NCI-H1417 (cell line): ENCODE measurements at regions not wholly inside any gene's neighbourhood (a gene's known extent, or its start where the extent isn't known, plus 50 kb on each side); places are given as distances from the start of the nearest gene placed in this dataset.

Experiments
- DNase-seq, 3 experiments: peaks; one replicate each; lab custom pipeline; 2025; lab: John Stamatoyannopoulos, UW

DNA sequence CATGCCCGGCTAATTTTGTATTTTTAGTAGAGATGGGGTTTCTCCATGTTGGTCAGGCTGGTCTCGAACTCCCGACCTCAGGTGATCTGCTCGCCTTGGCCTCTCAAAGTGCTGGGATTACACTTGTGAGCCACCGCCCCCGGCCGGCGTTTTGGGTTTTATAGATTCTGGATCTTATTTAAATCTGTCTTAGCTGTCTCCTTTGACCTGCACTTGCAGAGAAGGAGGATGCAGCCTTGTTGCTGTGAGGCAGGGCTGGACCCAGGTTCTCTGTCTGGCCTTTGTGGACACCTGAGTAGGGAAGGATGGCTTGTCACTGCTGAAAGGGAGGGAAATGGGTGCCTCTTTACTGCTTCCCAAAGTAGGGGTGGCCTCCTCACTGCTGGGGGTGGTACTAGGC, 83.0 kb upstream of the HS6ST1 start:
- DNase-seq, result no peak

DNA sequence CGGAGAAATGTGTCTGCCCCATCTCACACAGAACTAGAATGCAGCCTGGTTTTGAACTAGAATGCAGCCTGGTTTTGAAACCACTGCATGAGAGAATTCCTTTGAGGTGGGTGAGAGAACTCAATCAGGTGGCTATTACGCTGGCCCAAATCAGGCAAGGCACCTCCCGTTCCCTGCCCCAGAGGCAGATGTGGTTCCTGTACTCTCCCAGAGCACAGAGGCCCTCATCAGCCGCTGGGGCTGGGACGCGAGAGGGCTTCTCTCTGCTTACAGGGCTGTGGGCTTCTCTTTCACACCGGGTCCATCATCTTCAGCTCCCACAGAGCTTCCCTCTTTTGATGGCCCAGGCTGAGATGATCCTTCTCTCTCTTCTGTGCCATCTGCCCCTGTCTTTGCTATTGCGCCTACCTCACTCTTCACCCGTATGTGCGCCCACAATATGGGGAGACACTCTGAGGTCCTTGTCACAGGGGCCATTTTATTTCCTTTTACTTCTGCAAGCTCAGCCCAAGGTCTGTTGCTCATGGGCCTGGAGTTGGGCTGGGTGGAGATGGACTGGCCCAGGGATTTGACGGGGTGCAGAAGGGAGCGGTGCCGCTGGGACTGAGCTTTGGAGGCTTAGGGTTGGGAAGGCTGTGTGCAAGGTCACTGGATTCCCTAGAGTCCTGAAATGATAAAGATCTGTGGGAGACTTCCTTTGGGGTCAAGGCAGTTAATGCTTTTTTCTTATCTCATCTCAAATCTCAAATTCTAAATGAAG, 84.4 kb upstream of the HS6ST1 start:
- no peak for DNase-seq

DNA sequence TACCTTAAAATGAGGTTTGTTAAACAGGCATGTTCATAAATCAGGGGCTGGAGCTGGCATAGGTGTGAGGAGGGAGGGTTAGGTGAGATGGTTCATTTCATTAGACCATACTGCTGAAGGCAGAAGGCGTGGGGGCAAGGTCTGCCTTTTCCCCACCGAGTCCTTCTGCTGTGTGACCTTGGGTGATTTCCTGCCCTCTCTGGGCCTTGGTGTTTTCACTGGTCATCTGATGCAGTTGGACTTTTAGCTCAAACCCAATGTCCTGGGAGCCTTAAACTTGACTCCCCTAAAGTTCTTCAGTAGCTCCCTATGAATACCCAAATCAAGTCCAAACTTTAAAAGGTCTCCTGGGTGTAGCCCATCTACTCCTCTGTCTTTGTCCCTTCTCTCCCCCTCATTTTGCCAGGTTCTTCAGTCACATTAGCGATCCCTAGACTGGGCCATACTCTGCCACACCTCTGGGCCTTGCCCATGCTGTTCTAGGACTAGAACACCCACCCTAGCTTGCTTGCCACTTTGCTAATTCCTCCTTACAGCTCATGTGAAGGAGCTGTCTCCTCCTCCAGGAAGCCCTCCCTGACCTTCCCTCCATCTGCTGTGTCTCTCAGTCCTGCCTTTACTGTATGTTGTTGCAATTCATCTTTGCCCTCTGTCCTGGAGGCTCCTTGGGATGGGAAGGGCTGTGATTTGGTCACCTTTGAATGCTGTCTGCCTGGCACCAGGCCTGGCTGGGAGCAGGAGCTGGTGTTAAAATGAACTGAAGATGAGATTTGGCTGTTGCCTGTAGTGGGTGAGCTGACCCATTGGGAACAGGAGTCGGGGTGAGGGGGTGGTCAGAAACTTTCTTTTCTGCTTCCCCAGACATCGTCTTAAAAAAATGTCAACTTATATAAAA, 85.4 kb upstream of the HS6ST1 start:
- no peak for DNase-seq

DNA sequence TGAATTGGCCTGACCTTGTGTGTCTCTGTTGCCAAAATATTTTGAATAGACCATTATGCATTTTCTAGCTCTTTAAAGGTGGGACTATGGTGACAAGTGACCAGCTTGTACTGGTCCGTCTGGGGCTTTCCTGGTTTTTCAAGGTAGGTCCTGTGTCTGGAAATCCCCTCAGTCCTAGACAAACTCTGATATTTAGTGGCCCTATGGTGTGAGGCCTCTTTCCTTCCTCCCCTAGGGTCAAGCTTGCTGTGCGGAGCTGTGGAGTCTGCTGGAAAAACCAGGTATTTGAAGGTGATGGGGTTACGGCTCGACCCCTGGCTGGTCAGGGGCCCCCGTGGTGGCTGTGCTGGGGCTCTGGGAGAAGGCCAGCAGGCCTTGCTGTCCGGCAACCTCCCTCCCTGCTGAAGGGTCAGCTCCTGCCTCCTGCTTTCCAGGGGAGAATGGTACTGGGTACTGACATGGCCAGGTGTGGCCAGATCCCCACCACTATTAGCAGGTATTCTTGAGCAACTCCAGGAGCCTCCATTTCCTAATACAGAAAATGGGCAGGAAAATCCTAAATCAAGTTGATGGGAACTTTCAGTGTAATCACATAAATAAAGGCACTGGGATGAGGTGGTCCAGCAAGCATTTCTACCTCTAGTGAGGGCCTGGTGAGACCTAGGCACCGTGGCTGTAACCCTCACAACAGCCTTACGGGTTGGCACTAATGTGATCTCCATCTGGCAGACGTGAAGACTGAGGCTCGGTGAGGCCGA, 86.2 kb upstream of the HS6ST1 start:
- no peak for DNase-seq

DNA sequence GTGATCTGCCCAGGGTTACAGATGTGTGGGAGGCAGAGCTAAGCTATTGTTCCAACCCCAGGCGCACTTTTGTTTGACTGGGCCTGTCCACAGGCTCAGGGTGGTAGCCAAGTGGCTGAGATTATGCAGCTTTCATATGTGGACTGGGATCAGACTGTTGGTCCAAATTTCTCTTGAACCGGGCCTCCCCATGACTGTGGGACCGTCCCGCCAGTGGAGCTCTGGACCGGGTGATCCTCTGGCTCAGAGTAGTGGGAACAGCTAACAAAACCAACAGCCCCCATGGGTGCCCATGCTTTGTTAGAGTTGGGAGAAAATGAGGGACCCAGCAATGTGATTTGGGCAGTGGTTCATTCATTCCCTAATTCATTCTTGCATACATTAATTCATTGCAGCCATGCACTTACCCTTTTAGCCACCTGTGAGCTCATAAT, 86.8 kb upstream of the HS6ST1 start:
- no peak for DNase-seq

DNA sequence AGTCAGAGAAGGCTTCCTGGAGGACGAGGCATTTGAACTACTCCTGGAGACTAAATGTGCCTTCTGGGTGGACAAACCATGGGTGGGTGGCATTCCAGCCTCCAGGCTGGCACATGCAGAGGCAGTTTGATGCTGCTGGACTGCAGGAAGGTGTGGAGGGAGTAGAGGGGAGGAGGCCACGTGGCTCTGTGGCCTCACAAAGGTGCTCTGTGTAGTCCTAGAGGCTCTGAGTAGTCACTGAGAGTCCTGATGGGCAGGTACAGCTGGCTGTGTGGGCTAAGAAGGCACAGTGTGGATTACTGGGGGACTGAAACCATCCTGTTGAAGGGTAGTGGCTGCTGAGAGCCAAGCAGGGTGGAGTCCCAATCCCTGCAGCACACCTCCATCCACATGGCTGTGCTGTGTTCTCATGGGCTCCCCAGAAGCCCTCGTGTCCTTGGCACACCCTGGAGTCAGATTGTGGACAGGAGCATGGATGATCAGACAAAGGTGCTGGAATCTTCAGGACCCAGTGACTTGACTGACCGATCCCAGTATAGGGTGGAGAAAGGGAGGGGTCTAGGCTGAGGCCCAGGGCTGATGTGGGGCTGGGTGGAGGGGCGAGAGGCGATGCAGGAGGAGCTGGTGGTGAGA, 87.4 kb upstream of the HS6ST1 start:
- no peak for DNase-seq

DNA sequence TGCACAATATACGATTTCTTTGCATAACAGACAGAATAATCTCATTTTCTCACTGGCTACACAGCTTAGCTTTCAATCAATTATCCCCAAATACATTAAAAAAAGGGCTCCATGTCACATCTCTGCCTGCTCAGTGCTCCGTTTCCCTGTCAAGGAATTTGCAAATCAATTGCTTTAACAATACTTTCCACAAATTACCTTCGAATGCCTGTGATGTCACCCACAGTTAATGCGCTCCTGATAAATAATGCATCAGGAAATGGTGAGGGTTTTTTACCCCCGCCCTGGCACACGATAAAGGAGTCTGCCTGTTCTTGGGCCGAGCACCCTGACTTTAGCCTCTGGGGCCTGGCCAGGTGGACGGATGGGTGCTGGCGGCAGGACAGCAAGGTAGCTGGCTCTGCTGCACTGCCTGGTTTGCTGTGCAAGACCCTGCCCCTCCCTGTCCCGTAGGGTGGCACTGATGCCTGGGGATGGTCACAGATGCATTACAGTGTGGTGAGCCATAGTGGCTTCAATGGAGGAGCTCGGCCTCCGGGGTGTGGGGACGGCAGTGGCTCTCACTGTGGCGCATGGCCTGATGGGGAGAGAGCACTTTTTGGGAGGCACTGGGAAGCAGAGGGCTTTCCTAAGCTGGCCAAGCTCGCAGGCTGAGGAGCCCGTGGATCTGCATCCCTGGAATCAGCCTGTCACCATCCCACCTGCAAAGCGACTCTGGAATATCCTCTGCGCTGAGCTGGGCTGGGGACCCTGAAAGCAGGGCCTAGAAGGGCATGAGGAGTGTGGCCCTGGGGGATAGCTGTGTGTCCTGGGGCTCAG, 88.3 kb upstream of the HS6ST1 start:
- DNase-seq, result no peak

DNA sequence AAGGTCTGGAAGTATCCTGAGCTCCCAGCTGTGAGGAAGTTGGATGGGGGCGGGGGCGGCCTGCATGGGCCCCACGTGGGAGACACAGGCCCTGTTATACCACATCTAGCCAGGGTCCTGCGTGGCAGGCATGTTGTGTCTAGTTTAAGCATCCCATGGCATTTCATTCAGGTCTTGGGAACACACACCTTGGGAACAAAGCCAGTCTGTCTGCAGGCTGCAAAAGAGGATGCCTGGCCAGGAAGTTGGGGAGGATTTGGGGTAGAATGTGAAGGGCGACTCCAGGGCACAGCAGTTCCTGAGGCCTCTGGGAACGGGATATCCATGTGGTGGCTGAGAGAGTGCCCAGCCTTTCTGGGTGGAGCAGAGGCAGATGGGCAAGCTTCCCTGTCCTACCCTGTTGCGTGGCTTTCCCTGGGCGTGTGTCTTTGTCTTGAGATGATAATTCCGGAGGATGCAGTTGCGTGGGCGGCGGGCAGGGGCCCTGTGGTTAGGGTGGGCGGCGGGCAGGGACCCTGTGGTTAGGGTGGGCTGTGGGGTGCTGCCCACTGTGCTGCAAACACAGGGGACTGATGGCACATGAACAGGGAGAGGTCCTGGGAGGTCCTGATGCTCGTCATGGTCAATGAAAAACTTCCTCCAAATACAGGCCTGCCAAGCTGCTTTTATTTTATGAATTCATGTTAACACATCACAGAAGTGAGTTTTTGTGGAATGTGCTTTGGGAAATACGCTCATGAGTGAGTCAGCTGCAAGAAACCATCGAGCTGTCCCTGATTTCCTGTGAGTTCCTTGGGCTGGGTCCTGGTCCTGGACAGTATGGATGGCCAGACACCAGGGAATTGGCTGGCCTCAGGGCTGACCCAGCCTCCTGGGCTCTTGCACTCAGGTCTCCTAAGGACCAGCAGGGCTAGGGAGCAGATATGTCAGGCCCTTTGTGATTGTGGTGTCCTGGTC, 90.0 kb upstream of the HS6ST1 start:
- DNase-seq, result no peak

DNA sequence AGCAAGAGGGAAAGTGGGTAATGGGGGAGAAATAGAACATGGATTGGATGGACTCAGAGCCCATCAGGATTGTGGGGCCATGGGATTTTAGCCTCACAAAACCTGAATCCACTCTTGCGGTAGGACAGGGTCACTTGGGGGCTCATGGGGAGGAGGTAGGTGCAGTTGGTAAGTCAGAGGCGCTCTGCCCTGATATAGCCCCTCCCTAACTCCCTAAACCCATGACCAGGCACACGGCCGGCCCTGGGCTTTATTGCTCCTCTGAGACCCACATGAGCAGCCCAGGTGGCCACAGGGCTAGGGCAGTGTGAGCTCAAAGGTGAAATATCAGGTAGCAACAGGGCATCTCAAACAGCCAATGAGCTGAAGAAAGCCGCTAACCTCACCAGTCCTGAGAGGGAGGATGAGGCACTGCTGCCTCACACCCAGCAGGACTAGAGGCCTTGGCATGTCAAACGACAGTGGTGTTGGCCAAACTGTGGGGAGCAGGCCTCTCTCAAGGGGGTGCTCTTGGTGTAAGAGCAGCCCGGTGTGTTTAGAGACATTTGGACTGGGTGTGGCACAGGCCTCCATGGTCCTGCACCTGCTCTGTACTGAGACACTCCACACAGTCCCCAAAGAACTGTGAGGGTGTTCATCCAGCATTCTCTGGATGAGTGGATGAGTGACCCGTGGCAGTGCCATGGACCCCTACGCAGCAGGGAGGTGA, 90.8 kb upstream of the HS6ST1 start:
- DNase-seq, result no peak

DNA sequence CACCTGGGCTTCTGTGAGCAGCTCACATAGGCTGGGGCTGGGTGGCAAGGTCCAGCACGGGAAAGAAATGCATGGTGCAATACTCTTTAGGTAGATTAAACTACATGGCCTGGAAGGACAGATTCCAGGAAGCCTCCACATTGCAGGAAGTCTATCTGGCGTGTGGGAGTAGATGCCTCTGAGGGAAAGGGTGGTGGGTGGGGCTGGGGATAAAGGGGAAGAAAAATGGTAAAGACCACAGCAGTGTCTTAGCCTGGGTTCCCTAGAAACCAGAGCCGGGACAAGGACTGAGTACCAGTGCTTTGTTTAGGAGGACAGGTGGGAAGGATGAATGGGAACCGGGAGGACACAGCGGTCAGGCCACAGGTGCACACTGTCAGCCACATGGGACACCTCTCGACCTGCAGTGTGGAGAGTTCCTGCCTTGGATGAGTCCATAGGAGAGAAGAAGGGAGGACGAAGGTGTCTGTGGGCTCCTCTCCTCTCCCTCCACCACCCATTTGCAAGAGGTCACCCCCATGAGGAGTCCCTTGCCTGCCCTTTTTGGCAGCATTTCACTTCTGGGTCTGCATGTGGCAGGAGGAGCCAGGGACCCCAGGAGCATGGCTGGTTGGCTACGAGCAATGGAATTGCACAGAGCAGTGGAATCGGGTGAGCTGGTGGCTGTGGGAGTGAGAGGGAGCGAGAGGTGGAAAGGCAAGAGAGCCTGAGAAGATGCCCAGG, 91.5 kb upstream of the HS6ST1 start:
- no peak for DNase-seq

DNA sequence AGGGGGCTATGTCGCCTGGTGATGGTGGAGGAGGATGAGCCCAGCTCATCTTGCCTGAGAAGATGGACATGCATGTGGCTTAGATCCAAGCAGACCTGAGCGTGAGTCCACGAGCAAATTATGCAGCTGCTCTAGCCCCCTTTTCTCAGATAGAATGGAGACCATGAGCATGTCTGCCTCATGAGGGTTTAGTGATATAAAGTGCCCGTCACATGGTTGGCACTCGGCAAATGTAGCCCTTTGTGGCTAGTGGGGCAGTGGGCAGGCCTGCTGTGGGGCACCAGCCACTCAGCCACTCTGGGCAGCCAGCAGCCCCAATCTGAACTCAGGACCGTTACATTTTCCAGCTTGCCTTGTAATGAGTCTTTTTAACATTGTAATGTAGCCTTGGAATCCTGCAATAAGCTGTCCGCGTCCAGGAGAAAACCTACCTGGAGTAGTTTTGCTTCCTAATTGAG, 92.1 kb upstream of the HS6ST1 start:
- DNase-seq, result no peak

DNA sequence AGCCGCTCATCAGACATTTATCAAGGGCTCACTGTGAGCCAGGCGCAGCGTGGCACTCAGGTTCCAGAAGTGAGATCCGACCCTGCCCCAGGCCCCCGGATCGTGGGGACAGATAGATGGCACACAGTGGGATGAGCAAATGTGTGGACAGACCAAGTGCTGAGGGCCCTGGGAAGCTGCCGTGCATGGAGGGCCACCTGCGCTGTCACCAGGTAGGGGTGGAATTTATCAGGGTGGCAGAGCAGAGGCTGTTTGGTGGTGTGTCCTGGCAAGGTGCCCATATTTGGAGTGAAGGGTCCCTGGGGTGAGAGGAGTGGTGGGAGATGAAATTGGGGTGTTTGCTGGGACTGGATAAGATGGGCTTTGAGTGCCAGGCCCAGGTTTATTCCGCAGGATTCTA, 92.8 kb upstream of the HS6ST1 start:
- DNase-seq, result no peak

DNA sequence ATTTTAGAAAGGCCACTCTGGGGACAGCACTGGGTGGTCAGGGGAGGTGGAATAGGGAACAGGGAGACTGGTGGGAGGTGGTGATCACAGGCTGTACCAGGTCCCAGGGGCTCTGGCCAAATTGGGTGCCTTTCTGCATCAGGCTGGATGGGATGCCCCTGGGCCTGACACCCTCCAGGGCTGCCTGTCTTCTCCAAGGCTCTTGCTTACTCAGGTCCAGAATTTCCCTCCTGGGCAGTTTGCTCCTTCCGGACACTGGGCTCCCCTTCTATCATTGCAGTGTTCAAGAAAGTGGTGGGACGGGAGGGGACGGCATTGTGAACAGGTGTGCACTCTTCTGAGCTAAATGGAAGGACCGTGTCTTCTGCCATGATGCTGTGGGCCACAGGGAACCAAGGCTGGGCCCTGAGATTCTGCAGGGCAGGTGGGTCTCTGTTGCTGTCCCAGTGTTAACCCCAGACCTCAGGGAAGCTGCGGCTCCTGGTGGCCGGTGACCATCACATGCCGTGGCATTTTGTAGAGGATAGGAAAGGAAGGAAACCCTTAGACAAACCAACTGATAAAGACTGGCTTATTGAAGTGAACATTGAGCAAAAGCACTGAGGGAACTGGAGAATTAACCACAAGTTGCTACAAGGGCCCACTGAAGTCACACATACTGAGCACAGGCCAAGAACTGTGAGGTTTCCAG, 93.7 kb upstream of the HS6ST1 start:
- DNase-seq, result no peak

DNA sequence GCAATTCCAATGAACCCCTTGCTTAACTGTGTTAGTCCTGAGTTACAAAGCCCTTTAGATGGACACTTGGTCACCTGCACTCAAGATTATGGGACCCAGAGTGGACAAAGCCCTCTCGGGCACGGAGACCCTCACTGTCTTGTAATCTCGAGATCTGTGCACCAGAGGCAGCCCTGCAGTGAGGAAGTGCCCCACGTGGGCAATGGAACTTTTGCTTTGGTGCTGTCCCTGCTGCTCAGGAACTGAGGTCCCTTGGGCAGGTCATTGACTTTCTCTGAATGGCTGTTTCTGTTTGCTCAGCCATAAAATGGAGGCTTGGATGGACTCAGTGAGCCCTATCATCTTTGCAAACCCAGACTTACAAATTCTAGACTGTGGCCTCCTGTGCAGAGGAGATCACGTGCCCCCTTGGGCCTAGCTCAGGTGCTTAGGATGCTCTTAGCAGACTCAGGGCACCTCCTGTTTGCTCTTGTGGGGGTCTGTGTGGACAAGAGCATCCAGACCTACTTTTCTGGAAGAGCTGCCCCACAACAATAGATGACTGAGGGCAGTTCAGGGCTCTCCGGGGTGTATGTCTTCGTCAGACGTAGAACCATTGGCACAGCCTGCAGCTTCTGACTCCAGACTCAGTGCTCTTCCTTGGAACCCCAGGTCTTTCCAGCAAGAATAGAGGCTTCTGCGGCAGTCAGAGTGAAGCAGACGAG, 94.5 kb upstream of the HS6ST1 start:
- DNase-seq, result no peak

DNA sequence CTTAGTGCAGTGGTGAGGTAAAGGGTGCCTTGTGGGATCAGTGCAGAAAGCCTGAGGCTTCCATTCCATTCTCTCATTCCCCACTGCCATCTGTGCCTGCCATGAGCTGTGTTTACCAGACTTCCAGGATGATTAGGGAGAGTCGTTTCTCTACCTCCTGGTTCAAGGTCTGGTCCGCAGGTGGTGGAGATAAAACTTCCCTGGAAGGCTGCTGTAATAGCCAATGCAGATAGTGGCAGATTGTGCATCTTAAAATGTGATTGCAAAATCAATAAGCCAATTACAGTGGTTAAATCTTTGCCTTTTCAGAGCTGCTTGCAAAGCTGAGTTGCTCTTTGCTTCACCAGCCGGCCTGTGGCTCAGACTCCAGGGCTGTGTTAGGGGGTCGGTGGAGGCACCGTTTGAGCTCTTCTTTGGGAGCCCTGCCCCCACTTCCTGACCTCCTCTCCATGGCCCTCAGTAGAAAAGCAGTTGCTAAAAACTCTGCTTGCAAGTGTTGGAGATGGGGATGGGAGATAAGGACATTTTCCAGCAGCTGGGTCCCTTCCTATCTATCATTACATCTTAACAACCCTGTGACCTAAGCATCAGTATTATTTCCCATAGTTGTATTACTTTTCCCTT, 95.2 kb upstream of the HS6ST1 start:
- peak in 1 of 3 experiments; percentile 8 for DNase-seq

DNA sequence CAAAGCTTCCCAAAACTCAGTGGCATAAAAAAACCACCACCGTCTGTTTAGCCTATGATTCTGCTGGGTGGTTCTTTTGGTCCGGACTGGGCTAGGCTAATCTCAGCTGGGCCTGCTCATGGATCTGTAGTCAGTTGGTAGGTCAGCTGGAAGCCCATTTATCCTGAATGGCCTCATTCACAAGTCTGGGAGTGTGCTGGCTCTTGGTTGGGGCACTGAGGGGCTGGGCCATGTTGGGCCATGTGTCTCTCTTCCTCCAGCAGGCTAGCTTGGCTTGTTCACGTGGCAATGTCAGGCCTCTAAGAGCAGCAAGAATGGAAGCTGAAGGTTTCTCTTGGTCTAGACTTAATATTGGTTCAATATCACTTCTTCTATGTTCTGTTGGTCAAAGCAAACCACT, 95.7 kb upstream of the HS6ST1 start:
- DNase-seq, result no peak
